ENCODE measurements at regions not wholly inside any gene's neighbourhood (a gene's known extent, or its start where the extent isn't known, plus 50 kb on each side); places are given as distances from the start of the nearest gene placed in this dataset.
"Not testable (repeated sequence)": the region's sequence is repeated elsewhere in the genome, so short reads cannot be mapped to it uniquely, and the experiment has no call there.

DNA sequence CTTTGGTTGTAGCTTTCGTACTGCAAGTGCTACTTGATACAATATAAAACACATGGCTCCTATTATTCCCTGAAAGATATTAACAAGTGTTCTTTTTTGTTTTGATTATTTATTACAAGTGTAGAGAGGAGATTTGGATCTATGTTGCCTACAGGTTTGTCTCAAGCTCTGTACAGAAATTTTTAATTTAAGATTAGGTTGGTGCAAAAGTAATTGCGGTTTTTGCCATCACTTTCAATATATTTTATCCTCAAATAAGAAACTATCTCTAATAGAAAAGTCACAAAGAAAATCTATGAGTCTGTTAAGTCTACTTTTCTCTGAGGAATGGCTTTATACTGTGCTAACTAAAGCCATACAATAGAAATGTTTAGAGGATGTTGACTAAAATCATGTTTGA lies 1086.1 kb downstream of the GRM8 start:
- DNase-seq = no peak

DNA sequence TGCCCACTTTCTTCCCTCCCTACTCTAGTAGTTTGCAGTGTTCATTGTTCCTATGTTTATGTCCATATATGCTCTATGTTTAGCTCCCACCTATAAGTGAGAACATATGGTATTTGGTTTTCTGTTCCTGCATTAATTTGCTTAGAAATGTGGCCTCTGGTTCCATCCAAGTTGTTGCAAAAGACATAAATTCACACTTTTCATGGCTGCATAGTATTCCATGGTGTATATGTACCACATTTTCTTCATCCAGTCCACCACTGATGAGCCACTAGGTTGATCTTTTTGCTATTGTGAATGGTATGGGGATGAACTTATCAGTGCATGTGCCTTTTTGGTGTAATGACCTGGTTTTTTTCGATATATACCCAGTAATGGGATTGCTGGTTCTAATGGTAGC lies 1089.1 kb downstream of the GRM8 start:
- no peak for DNase-seq

DNA sequence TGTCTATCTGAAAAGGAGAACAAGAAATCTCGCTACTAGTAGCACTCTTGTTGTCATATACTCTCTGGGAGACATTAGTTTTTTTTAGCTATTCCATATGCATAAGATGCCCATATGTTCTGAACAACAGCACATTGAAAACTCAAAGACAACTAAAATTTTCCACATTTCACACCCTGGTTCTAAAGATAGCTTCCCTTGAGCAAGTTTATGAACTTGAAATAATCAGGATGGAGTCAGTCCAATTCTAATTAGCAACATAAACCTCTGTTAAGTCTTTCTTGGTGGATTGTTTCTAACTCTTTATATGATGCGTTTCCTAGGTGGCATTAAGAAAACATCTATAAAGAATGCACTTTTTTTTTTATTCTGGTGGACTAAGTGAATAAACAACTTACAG lies 1095.3 kb downstream of the GRM8 start:
- no peak for DNase-seq

DNA sequence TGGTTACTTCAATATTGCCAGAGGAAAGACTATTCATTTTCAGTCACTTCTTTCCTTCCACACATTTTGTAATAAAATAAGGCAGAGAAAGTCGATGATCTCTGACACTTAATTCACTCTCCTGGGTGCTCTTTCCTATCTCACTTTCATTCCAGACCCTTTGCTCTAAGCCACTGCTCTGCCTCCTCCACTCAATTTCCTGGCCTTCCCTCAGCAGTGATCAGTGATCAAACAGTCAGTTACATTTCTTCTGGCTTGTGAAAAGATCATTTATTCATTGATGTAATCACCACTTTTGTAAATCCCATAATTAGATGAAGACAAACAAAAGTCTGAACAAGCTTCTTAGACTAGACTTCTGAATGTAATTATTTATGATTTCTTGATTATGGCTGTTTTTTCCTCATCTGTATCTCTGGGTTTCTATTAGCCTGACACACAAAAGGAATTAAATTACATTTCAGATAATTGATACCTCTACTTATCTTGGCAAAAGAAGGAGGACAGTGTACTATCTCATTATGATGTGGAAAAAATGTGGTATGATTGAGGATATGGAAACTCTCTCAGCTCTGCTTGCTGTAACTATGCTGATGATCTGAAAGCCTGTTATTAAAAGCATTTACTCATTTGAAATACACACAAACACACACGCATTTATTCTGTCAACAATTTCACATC lies 1102.3 kb downstream of the GRM8 start:
- no peak for DNase-seq

DNA sequence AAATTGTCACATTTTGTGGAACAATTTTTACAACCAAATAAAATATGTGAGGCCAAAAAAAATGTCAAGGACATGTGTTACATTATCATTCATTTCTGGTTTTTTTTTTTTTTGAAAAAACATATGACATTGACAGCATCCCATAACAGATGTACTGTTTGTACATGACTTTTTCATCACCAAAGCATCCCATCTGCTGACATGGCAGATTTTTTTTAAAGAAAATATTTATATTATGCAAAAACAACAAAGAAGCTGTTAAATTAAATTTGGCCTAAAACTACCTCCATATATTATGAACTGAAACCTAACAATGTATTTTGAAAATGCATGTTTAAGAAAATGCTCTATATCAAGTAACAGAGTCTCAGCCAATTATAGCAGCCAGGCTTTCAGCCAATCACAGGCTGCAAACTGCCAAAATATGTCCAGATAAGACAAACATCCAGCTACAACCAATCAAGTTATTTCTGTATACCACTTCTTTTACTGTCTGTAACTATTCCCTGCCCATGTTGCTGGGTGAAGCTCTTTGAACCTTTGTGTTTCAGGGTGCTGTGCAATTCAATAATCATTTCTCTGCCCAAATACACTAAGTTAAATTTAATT lies 1111.8 kb downstream of the GRM8 start:
- no peak for DNase-seq

DNA sequence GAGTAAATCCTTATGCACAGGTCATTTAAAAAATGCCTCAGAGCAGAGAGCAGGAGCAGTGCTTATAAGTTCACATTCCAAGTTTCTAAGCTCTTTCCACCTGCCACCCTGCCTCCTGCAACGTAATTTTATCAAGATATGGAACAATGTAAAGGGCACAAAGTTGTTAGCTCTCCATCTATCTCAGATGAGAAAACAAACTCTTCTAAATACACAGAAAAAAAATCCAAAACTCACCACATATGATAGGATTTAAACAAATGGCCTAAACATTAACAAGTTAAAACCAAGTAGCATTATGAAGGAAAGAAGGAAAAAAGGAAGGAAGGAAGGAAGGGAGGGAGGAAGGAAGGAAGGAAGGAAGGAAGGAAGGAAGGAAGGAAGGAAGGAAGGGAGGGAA lies 1132.8 kb downstream of the GRM8 start:
- no peak for DNase-seq

DNA sequence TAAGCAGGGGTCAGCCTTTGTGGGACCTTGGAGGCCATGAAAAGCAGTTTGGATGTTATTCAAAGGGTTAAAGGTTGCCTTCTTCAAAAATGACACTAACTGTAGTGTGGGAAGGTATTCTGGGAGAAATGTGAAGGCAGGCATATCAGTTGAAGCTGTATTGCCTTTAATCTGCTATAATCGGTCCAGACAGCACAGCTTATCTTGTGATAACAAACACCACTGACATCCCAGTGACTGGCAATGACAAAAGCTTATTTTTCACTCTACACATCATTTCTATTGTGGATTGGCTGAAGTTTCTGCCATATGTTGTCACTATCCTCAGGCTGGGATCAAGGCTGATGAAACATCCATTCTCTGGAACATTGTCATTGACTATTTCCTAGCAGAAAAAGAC lies 1149.2 kb downstream of the GRM8 start:
- DNase-seq = no peak

DNA sequence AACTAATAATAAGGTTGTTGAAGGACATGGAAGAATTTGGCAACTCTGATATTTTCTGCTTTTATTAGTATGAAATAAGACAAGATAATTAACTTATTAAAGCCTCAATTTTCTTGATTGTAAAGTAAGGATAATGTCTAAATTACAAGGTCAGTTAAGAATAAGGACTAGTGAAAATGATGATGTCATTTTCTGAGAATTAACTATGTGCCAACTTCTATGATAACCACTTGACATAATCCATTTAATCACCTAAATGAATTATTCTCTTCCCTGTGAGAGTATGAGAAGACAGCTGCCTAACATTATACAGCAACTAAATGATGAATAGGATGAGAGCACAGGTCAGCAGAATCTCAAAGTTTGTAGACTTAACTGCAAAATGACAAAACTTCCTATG lies 1153.4 kb upstream of the POT1 start:
- DNase-seq = no peak

DNA sequence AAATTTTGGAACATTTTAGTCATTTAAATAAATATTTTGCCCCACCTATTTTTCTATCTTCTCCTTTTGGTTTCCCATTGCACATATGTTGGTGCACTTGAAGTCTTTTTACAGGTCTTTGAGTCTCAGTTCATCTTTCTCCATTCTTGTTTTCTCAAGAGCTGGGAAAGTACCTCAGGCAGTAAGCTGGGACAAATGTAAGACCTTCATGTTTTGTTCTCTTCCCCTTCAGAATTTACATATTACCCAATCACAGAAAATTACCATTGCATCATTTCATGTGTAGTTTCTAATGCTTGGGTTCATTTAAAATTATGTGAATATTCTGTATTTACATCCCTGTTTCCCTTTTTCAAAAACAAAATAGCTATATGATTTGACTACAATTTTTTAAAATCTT lies 1150.0 kb upstream of the POT1 start:
- peak; percentile 3 to 5 for DNase-seq

DNA sequence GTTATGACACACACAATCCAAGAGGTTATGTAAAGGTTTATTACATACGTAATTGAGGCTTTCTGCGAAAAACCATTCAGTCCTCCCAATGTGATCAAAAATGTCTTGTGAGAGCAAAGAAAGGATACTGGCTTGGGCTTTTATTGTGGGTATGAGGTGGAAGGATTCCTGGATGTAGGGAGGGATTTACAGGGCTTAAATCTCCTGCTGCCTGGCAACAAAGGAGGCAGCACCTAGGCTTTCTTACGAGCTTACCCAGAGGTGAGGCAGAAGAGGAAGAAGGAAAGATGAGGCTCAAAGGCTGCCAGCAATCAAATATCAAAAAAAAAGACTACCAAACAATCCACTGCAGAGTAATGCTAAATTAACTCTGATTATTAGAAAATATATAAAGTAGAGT lies 1149.5 kb upstream of the POT1 start:
- no peak for DNase-seq

DNA sequence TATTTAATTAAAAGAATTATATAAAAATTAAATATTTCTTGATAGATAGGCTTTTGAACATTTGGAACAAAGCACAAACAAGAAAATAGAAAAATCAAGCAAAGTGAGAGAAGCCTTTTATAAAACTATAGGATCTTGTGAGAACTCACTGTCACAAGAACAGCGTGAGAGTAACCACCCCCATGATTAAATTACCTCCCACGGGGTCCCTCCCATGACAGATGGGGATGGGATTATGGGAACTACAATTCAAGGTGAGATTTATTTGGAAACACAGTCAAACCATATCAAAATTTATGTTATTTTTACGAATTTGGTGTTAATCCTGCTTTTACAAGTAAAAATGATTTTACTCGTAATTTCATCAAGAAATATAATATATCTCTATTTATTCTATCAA lies 1136.1 kb upstream of the POT1 start:
- DNase-seq = no peak

DNA sequence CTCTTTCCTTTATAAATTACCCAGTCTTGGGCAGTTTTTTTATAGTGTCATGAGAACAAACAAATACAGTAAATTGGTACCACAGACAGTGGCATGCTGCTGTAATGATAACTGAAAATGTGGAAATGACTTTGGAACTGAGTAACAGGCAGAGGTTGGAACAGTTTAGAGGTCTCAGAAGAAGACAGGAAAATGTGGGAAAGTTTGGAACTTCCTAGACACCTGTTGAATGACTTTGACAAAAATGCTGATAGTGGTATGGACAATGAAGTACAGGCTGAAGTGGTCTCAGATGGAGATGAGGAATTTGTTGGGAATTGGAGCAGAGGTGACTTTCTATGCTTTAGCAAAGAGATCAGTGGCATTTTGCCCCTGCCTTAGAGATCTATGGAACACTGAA lies 1128.4 kb upstream of the POT1 start:
- no peak for DNase-seq

DNA sequence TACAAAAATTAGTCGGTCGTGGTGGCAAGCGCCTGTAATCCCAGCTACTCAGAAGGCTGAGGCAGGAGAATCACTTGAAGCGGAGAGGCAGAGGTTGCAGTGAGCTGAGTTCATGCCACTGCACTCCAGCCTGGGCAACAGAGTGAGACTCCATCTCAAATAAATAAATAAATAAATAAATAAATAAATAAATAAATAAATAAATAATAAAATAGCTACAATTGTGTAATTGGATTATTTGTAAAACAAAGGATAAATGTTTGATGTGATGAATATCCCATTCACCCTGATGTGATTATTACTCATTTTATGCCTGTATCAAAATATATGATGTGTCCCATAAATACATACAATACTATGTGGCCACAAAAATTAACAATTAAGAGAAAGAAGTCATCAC lies 1127.0 kb upstream of the POT1 start:
- not testable (repeated sequence) for DNase-seq

DNA sequence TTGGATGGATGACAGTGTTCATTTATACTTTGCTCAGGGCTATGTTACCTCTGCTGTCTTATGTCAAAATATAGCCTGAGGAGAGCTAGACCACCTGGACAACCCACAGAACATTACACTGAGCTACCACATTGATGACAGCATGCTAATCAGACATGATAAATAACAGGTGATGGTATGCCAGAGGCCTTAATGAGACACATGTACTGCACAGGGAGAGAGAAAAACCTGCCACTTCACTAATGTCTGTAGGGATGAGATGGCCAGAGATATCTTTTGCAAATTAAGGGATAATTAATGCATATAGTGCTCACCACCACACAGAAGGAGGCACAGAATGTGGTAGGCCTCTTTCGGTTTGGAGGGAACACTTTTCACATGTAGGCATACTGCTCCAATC lies 1122.6 kb upstream of the POT1 start:
- no peak for DNase-seq

DNA sequence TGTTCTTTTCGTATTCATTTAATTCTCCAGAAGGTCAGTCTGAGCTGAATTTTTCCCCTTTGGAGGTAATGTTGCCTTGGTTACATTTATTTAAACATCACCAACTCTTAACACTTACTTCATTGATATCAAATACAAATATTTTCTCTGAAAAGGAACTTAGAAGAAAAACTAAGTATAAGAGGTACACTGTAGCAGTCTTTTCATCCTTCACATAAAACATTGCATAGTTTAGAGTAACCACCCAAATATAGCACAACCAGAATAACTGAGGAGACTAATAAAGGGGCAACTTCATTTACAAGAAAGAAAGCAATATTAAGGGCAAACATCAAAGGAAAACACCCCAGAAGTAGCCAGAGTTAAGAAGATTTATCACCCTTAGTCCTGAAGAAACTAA lies 1115.0 kb upstream of the POT1 start:
- no peak for DNase-seq

DNA sequence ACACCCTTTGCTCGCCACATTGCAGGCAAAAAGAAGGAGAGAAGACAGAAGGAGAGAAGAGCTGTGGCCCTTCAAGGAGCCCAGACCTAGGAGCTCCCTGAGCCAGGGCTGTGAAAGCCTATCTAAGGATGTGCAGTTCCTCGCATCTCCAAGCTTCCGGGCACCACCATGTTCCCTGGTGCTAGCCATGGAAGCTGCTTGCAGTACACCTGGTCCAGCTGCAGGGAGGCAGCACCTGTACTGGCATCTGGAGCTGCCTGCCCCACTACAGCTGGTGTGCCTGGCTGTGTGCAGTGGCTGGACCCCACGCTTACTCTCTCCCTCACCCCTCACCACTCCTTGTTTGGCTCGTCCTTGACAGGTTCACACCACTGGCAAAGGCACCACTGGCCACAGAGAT lies 1111.8 kb upstream of the POT1 start:
- no peak for DNase-seq

DNA sequence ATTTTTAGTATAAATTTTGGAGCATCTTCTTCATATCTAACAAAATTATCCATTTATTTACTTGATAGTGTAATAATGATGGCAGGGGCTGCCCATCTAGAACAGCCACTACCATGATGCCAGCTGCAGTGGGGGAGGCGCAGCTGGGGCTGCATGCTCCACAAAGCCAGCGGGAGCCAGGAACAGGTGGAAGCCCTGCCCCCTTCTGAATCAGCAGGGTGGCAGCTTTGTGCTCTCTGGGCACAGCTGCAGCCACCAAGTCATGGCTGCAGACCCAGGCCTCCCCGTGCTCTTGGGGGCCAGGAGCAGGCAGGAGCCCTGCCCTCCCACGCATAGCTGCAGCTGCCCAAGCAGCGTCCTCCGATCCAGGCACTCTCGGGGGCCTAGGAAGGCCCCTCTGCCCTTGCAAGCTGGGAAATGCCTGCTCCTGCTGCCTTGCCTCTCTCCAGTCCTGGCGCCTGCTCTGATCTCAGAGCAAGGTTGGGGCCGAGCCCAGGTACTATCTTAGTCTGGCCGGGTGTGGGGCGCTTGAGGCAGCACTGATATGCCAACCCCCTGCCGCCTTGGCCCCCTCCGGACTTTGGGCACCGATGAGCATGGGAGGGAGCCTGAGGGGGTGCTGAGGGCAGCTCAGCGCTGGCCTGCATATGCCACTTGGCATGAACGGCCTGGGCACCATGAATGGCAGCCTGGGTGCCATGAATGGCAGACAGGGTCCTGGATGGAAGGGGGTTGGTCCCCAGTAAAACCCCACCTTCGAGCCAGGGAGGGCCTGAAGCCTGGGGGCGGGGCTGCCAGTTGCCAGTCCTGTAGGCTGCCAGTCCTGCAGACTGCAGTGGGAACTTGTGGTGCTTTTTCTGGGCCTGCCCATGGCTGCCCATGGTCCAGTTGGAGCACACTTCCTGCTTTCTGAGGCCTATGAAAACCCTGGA lies 1110.8 kb upstream of the POT1 start:
- no peak for DNase-seq

DNA sequence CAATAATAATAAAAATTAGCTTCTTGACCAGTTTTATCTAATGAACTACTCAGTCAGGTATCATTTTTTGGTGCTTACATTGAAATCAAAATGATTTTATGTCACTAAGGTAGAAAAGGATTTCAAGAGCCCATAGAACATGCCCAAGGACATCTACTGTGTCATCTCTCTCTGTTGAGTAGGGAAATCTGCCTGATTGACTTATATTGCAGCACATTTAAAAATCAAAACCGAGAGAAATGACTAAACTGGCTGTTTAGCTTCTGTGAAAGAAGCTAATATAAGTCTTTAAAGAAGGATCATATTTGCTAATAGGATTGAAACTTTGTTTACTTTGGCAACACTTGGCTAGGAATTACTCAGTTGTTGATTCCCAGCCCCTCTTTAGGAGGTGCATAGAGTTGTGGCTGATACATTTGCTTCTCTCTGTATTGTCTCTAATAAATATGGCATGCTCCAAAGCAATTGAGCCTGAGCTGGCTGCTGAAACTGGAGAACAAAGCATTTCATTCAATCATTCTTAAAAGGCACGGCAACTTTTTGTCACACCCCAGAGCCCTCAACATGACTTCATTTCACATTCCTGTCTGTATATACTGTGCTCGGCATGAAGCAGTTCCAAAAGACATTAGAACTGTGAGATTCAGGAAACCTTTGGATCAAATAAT lies 1096.9 kb upstream of the POT1 start:
- DNase-seq = no peak

DNA sequence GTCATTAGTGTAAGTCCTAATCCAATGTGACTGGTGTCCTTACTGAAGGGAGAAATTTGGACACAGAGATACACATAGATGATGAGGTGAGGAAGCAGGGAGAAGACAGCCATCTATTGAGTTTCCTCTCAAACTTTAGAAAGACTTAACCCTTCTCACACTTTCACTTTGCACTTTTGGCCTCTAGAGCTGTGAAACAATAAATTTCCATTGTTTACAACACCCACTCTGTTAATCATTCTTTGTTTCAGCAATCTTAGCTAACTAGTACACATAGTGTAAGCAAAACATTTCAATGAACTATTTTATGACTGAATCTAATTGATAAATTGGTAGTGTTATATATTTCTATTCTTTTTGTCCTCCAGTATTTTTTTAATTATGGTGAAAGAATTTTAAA lies 1092.8 kb upstream of the POT1 start:
- DNase-seq = no peak

DNA sequence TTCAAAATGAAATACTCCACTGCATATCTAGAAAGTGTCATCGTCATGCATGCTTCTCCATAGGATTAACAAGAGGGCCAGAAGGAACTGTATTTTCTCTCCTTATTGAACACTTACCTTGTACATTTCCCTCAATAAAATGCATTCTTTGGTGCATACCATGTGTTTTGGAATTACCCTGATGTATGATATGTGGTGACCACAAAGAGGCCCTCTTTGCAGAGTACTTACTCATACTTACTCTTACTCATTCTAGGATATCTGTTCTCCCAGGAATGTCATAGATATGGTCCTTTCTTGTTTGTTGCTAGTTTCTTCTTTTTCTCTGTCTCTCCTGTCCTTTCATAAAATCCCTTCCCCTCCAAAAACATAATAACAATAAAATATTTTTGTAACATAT lies 1087.1 kb upstream of the POT1 start:
- DNase-seq = no peak

DNA sequence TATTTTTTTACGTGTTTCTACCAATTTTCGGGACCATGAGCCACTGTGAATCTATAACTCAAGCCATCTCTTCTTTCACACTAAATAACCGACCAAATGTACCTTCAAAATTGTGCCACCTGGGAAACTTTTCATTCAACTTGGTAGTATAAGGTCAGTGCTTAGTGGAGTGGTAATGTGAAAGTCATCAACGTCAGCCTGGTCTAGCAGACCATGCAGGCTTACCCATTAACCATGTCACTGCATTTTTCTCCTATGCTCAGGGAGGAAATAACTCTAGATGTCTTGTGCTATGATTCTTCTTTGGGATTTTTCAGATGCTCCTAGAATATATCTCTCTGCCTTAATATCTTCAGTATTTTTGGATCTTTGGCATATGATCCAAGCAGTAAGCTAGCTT lies 1075.4 kb upstream of the POT1 start:
- no peak for DNase-seq

DNA sequence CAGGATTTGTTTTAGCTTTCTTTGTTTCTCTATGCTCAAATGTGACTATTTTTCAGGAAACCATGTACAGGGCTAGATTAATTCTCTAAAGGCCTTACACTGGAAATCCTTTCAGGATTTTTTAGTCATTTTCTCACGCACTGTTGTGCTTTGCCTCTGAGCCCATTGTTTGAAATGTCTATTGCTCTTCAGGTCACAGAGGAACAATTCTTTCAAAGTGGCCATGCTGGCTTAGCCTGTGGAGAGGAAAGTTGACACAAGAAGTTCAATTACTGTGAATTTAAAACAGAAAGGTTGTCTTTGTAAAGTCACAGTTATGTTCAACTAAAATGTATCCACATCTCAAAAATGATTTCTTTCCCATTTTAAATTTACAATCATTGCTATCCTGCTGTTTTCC lies 1071.7 kb upstream of the POT1 start:
- no peak for DNase-seq

DNA sequence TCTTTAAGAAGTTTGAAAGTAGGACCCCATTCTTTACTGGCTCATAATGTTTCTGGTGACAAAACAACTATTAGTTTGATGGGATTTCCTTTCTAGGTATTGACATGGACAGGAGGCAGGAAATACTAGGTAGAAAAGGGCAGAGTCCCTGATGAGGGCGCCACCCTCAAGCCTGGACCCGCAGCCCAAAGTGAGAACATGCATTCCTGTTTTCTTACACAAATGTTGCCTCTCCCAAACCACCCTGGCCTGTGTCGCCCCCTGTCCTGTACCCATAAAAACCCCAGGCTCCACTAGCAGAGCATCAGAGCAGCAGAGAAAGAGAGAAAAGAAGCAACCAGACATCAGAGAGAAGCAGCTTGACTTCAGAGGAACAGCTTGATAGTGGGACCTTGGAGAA lies 1055.2 kb upstream of the POT1 start:
- no peak for DNase-seq

DNA sequence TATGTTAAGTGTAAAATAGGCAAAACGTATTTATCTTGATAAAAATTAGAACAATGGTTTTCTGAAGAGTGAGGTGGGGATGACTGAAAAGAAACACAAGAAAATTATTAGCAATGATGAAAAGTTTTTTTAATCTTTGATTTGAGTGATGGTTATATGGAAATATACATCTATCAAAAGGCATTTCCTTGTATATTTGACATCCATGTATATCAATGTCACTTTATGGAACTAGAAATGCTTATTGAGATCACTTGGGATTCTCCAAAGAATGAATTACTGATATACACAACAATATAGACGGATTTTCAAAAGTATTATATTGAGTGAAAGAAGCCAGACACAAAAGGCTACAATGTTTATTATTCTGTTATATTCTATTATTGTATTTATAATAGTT lies 1042.0 kb upstream of the POT1 start:
- DNase-seq = no peak
